Glomerular endothelial cell (primary cell): ENCODE measurements at regions not wholly inside any gene's neighbourhood (a gene's known extent, or its start where the extent isn't known, plus 50 kb on each side); places are given as distances from the start of the nearest gene placed in this dataset.

ENCODE experiments used
- DNase-seq: peaks from one replicate; pipeline ENCODE4 v3.0.0-alpha.2; 2011; ENCODE audit warnings: low read depth, low spot score; ENCODE audit errors: extremely low read depth

DNA sequence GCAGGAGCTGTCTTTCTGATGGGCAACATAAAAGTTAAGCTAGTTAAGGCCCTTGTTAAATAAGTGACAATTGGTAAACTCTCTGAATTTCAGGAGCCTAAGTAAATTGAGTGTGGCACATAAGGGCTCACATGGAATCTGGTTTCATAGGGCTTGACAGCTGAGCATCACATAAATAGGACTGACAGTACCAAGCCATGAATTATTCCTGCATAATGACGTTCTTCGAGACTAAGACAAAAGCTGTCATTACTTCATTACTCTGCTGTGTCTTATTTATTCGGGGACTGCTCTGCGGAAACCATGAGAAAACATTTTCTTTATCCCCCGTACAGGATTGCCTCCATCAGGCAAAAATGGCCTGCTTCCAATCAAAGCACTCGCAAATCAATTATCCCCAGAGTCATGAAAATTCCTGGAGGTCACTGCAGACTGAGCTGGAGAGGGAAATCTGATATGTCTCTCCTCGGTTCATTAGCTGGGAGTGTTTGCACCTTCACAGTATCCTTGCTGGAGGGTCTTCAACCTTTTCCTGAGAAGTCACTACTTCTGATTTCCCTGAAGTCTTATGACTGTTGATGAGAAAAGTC lies 311.4 kb downstream of the CDH26 start:
- DNase-seq: no peak

GRCh38 chr20:60270341-60270740 lies 312.1 kb downstream of the CDH26 start:
- no peak for DNase-seq

- no peak for DNase-seq
These were observed 313.4 kb downstream of the CDH26 start for GRCh38 chr20:60271597-60271996.

GRCh38 chr20:60272790-60273189 lies 314.6 kb downstream of the CDH26 start:
- DNase-seq: no peak

- DNase-seq: no peak
These were observed 316.5 kb downstream of the CDH26 start for GRCh38 chr20:60274717-60275116.

- DNase-seq: no peak
These were observed 323.1 kb downstream of the CDH26 start for GRCh38 chr20:60281295-60281694.

DNA sequence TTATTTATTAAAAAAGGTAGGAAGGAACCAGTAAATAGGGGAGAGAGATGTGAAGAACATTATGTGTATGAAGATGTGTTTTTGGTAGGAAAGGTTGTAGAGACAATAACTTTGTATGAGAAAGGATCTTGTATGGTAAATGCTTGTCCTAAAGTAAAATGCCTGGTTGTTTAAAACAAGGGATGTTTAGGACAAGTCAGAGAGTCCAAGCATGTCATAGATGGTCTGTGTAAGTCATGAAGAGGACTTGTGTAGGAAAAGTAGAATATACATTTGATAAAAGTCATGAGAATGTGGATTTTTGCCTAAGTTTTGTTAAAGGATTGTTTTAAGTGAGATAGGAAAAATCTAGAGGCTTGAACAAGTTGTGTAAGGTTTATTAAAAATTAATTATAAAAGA lies 325.1 kb downstream of the CDH26 start:
- no peak for DNase-seq

DNA sequence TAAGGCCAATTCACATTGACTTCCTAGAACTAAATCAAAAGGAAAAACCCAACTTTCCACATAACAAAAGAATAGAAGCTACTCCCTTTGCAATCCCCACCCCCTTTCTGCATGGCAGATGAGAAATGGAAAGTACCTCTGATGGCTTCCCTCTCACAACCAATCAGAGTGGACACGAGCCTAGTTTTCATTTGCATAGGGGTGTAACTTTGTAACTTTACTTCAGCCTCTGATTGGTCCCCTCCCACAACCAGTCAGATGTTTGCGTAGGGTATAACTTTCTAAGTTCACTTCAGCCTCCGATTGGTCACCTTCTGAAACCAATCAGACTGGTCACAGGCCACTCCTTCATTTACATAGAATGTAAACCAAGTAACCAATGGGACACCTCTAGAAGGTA lies 328.5 kb downstream of the CDH26 start:
- no peak for DNase-seq

- no peak for DNase-seq
These were observed 330.7 kb downstream of the CDH26 start for GRCh38 chr20:60288945-60289344.

DNA sequence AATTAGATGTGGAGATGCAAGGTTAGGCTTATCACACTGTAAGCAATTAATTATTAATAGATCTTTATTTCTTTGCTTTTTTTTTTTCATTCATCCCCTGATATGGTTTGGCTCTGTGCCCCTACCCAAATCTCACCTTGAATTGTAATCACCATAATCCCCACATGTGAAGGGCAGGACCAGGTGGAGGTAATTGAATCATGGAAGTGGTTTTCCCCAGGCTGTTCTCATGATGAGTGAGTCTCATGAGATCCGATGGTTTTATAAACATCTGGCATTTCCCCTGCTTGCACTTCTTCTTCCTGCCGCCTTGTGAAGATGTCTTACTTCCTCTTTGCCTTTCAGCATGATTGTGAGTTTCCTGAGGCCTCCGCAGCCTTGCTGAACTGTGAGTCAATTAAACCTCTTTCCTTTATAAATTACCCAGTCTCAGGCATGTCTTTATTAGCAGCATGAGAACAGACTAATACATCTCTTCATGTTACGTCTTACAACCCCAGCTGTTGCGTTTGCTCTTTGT lies 333.8 kb downstream of the CDH26 start:
- DNase-seq: no peak

DNA sequence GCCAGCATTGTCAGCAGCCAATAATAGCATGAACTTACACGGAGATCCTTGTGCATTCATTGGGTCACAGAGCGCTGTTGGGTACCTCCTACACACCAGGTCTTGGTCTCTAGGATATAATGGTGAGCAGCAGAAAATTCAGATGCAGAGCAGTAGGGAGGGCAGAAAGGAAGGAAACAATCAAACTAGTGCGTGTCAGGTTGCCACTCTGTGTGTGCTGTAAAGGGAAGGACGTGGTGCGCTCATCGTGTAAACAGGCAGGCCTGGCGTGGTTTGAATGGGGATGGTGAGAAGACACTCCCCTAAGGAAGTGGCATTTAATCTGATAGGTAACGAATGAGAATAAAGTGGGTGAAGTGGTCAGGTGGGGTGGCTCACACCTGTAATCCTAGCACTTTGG lies 336.4 kb downstream of the CDH26 start:
- DNase-seq: no peak

DNA sequence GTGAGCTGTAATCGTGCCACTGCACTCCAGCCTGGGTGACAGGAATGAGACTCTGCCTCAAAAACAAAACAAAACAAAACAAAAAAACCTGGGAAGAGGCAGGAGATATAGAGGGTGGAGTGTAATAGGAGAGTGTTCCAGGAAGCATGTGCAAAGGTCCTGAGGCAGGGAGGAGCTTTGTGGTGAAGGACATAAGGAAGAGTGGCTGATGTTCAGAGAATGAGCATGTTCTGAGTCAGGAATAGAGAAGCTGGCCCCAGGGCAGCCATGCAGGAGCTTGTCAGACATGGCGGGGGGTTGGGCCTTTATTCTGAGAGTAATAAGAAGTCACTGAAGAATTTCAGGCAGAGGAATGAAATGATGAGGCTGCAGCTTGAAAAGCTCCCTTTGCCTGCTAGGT lies 337.0 kb downstream of the CDH26 start:
- DNase-seq: no peak

- no peak for DNase-seq
These were observed 339.4 kb downstream of the CDH26 start for GRCh38 chr20:60297649-60298048.

GRCh38 chr20:60298647-60299046 lies 340.4 kb downstream of the CDH26 start:
- DNase-seq: no peak

- DNase-seq: no peak
These were observed 341.7 kb downstream of the CDH26 start for GRCh38 chr20:60299951-60300350.

- no peak for DNase-seq
These were observed 342.2 kb downstream of the CDH26 start for GRCh38 chr20:60300374-60300773.

DNA sequence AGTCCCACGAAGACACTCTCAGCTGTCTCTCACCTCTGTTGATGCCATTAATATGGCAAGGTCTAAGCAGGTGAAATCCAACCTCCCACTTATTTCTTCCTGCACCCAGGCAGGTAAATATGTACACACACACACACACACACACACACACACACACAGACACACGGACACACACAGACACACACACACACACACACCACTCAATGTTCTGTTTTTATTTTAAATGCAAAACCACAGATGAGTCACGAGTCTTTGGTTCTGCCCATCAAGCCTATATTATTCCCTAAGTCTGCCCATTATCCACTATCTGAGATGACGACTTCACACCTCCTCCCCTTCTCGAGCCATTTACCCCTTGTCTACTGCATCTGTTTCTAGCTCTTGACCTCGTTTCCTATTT lies 344.7 kb downstream of the CDH26 start:
- DNase-seq: no peak

DNA sequence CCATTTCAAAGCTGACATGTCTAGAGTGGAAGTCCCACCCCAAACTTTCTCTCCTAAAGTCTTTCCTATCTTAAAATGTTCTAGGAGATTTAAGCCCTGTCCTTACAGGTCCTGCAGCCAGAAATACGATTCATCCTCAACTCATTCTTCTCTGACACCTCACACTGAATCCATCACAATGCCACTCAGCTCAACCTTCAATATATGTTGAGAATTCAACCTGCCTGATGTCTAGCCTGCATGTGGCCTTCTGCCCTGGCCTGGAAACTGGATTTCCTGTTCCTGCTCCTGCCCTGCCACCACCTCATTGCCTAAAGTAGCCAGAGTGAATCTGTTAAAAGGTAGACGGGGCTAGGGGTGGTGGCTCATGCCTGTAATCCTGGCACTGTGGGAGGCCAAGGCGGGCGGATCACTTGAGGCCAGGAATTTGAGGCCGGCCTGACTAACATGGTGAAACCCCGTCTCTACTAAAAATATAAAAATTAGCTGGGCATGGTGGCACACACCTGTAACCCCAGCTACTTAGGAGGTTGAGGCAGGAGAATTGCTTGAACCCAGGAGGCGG lies 345.9 kb downstream of the CDH26 start:
- DNase-seq: no peak

GRCh38 chr20:60304931-60305330 lies 346.7 kb downstream of the CDH26 start:
- DNase-seq: no peak

- no peak for DNase-seq
These were observed 347.9 kb downstream of the CDH26 start for GRCh38 chr20:60306105-60306504.

GRCh38 chr20:60306551-60306950 lies 348.3 kb downstream of the CDH26 start:
- DNase-seq: no peak

GRCh38 chr20:60310560-60311349 lies 352.5 kb downstream of the CDH26 start:
- DNase-seq: no peak
